Esophagus squamous epithelium (tissue), 5 donors: ENCODE measurements at regions not wholly inside any gene's neighbourhood (a gene's known extent, or its start where the extent isn't known, plus 50 kb on each side); places are given as distances from the start of the nearest gene placed in this dataset.

Experiments used
- DNase-seq: peaks from one replicate; lab custom pipeline; 2025; lab: John Stamatoyannopoulos, UW
- H3K27ac ChIP-seq, 4 donors: fragments of 200-600 bp; sonication (generic); one replicate each; pipeline ENCODE4 v1.5.1; 2016 to 2019; ENCODE audit warnings: mild to moderate bottlenecking in 1 of 4
- H3K27me3 ChIP-seq, 4 donors: fragments of 200-600 bp; sonication (generic); 1 replicate in 3 of 4; 2 replicates in 1 of 4; pipeline versions ENCODE4 v1.5.1 to v1.6.0; 2017 to 2021; ENCODE audit warnings: antibody characterized with exemption in 1 of 4
- H3K36me3 ChIP-seq, 3 donors: fragments of 200-600 bp; sonication (generic); one replicate each; pipeline ENCODE4 v1.5.1; 2016 to 2019
- H3K4me1 ChIP-seq, 3 donors: fragments of 200-600 bp; sonication (generic); one replicate each; pipeline ENCODE4 v1.5.1; 2017 to 2019
- H3K4me3 ChIP-seq, 4 donors: fragments of 200-600 bp; sonication (generic); 1 replicate in 3 of 4; 2 replicates in 1 of 4; pipeline ENCODE4 v1.5.1; 2016 to 2019; ENCODE audit warnings: mild to moderate bottlenecking in 2 of 4, moderate library complexity in 1 of 4
- H3K9me3 ChIP-seq, 3 donors: fragments of 200-600 bp; sonication (generic); one replicate each; pipeline ENCODE4 v1.5.1; 2016 to 2019
- CTCF ChIP-seq, 6 experiments: fragments of 450-650 bp in 4 of 6; fragments of 200-600 bp in 2 of 6; sonication (generic) in 2 of 6; IDR thresholded peaks; one replicate each; pipeline ENCODE4 v1.5.1; 2016 to 2019; ENCODE audit warnings: antibody characterized with exemption in 6 of 6, mild to moderate bottlenecking in 4 of 6, moderate library complexity in 4 of 6
- POLR2A ChIP-seq, 4 donors: fragments of 450-650 bp; IDR thresholded peaks; one replicate each; pipeline ENCODE4 v1.6.1; 2017; ENCODE audit warnings: antibody characterized with exemption in 4 of 4, mild to moderate bottlenecking in 4 of 4, moderate library complexity in 3 of 4
- WGBS, 2 donors: methylation state at CpG; one replicate each; pipeline ENCODE4 v1.1.5; 2018; 5-methylcytosine and 5-hydroxymethylcytosine counted together
- intact Hi-C: fragments of 100-400 bp; cut with DNase I; formaldehyde crosslinking; loops from one replicate; pipeline ENCODE4 v1.15.0; 2022
- donor health status: DM: yes; HTN: yes; CAD: no.

GRCh38 chr7:37558320-37559096 lies 109.8 kb upstream of the ELMO1 start:
- no peaks in the 10 kb centered on the region for H3K9me3 ChIP-seq
- TF ChIP-seq POLR2A (IDR thresholded peaks at IDR 0.05) (no peak), CTCF (IDR thresholded peaks at IDR 0.05) (no peak)
- no peak overlapping the region for H3K27ac ChIP-seq
- H3K4me3 ChIP-seq = no peak overlapping the region
- 54 to 60% methylated on average over 3 of the region's 3 CpGs for WGBS, 2 donors
- no peaks in the 10 kb centered on the region for H3K36me3 ChIP-seq
- intact Hi-C loops = no loop called here
- no peaks in the 10 kb centered on the region for H3K27me3 ChIP-seq
- no peaks in the 10 kb centered on the region for H3K4me1 ChIP-seq
- DNase-seq = no peak

- Histone ChIP-seq H3K4me3 (no peak overlapping the region), H3K27me3 (no peaks in the 10 kb centered on the region), H3K36me3 (no peaks in the 10 kb centered on the region), H3K9me3 (no peaks in the 10 kb centered on the region), H3K4me1 (no peaks in the 10 kb centered on the region), H3K27ac (no peak overlapping the region)
- intact Hi-C loops = no loop called here
- no peak for TF ChIP-seq POLR2A (IDR thresholded peaks at IDR 0.05)
- TF ChIP-seq CTCF (IDR thresholded peaks at IDR 0.05) = no peak
- WGBS, 2 donors = 93 to 94% methylated on average over 6 of the region's 6 CpGs
- DNase-seq = no peak
Measured at GRCh38 chr7:37570145-37570544, 113.4 kb upstream of the GPR141 start.

GRCh38 chr7:37571806-37572205 lies 111.8 kb upstream of the GPR141 start:
- intact Hi-C loops = no loop called here

GRCh38 chr7:37577412-37577811 lies 106.2 kb upstream of the GPR141 start:
- Histone ChIP-seq H3K4me1 (no peaks in the 10 kb centered on the region), H3K36me3 (no peaks in the 10 kb centered on the region), H3K9me3 (no peaks in the 10 kb centered on the region), H3K4me3 (no peak overlapping the region), H3K27ac (no peak overlapping the region), H3K27me3 (no peaks in the 10 kb centered on the region)
- TF ChIP-seq POLR2A (IDR thresholded peaks at IDR 0.05) (no peak), CTCF (IDR thresholded peaks at IDR 0.05) (no peak)
- intact Hi-C loops = no loop called here
- WGBS, 2 donors = 31 to 58% methylated on average over 2 of the region's 2 CpGs
- DNase-seq = no peak

More at GRCh38 chr7:37571806-37572205, 111.8 kb upstream of the GPR141 start:
- Histone ChIP-seq H3K27ac (no peak overlapping the region), H3K9me3 (no peaks in the 10 kb centered on the region), H3K4me3 (no peak overlapping the region), H3K4me1 (no peaks in the 10 kb centered on the region), H3K36me3 (no peaks in the 10 kb centered on the region), H3K27me3 (no peaks in the 10 kb centered on the region)
- 69 to 74% methylated on average over 3 of the region's 3 CpGs for WGBS, 2 donors
- no peak for DNase-seq
- TF ChIP-seq CTCF (IDR thresholded peaks at IDR 0.05) = no peak
- TF ChIP-seq POLR2A (IDR thresholded peaks at IDR 0.05) = no peak

- Histone ChIP-seq H3K4me1 (no peaks in the 10 kb centered on the region), H3K27ac (no peak overlapping the region), H3K36me3 (no peaks in the 10 kb centered on the region), H3K9me3 (no peaks in the 10 kb centered on the region), H3K4me3 (no peak overlapping the region), H3K27me3 (no peaks in the 10 kb centered on the region)
- WGBS, 2 donors = 33 to 43% methylated on average over 4 of the region's 4 CpGs
- DNase-seq = no peak
- TF ChIP-seq POLR2A (IDR thresholded peaks at IDR 0.05) (no peak), CTCF (IDR thresholded peaks at IDR 0.05) (no peak)
- intact Hi-C loops = no loop called here
Measured at GRCh38 chr7:37577901-37578300, 105.7 kb upstream of the GPR141 start.
